ENCODE measurements at regions not wholly inside any gene's neighbourhood (a gene's known extent, or its start where the extent isn't known, plus 50 kb on each side); places are given as distances from the start of the nearest gene placed in this dataset.
"Not testable (repeated sequence)": the region's sequence is repeated elsewhere in the genome, so short reads cannot be mapped to it uniquely, and the experiment has no call there.

DNA sequence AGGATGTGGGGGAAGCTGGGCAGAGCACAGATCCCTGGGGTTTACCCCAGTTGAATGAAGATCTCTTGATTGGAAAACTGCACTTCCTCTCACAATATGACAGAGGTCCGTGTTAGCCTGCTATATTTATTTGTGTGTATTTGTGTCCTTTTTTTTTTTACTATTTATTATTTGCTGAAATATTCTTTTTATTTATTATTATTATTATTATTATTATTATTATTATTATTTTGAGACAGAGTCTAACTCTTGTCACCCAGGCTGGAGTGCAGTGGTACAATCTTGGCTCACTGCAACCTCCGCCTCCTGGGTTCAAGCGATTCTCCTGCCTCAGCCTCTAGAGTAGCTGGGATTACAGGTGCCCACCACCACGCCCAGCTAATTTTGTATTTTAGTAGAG lies 84.0 kb upstream of the USP29 start:
- H3K14ac ChIP-seq (ENCODE audit: insufficient read length); H2BK15ac ChIP-seq (ENCODE audit: low read length); CTCF ChIA-PET (ENCODE audit: partially characterized antibody); H2BK5ac ChIP-seq (ENCODE audit: low read depth, low read length); H4K5ac ChIP-seq (ENCODE audit: insufficient read length, low read depth, low read length); H4K8ac ChIP-seq (ENCODE audit: extremely low read depth, insufficient read depth, low read length); FAIRE-seq; H3K56ac ChIP-seq (replicated peaks; ENCODE audit: insufficient read length, low read depth, low read length); H2BK120ac ChIP-seq (replicated peaks; ENCODE audit: low read depth, low read length); H3K27ac ChIP-seq (ENCODE audit: low read depth, low read length); H2AFZ ChIP-seq (ENCODE audit: low read length); H3K4me1 ChIP-seq (replicated peaks in 1 of 4; ENCODE audit: control insufficient read depth in 3 of 4, insufficient read depth in 4 of 4, low read length in 3 of 4); H3K79me1 ChIP-seq (ENCODE audit: low read depth, low read length); DNase-seq (ENCODE audit: low read depth in 1 of 2, low spot score in 2 of 2); H3K36me3 ChIP-seq (ENCODE audit: control insufficient read depth in 2 of 4, insufficient read depth in 4 of 4, low read length in 3 of 4); H3K18ac ChIP-seq (ENCODE audit: extremely low read depth, low read length); H3K79me2 ChIP-seq (ENCODE audit: control insufficient read depth in 1 of 2, insufficient read depth in 2 of 2, low read length in 2 of 2); H3K4me3 ChIP-seq (ENCODE audit: extremely low read depth in 1 of 4, insufficient read depth in 2 of 4, low read depth in 3 of 4, low read length in 4 of 4); H4K91ac ChIP-seq (replicated peaks; ENCODE audit: insufficient read length, low read length); POLR2A ChIA-PET (ENCODE audit: partially characterized antibody); H3K9ac ChIP-seq (replicated peaks in 1 of 4; ENCODE audit: extremely low read depth in 1 of 4, low read depth in 3 of 4, low read length in 3 of 4); H3K27me3 ChIP-seq (replicated peaks in 1 of 4; ENCODE audit: control insufficient read depth in 3 of 4, extremely low read depth in 1 of 4, insufficient read depth in 3 of 4, low read length in 3 of 4); H2BK20ac ChIP-seq (ENCODE audit: low read length); H3K23ac ChIP-seq (ENCODE audit: insufficient read length); H4K20me1 ChIP-seq (replicated peaks in 1 of 2; ENCODE audit: control insufficient read depth in 1 of 2, insufficient read depth in 2 of 2, low read length in 2 of 2); H2AK5ac ChIP-seq (ENCODE audit: low read depth, low read length); H3K23me2 ChIP-seq (ENCODE audit: low read depth, low read length); H3K4me2 ChIP-seq (ENCODE audit: insufficient read depth in 1 of 2, low read depth in 2 of 2, low read length in 2 of 2); H3K4ac ChIP-seq (replicated peaks; ENCODE audit: insufficient read length, low read depth, low read length); H2BK12ac ChIP-seq (ENCODE audit: low read depth, low read length): not testable (repeated sequence)
- H3K9me3 ChIP-seq (ENCODE audit: insufficient read depth in 2 of 2, low read depth in 1 of 2, low read length in 1 of 2) = peaks cover 59 to 63% of the 10 kb centered on the region in 2 experiments
- WGBS, 2 experiments (ENCODE audit: extremely low coverage in 1 of 2, insufficient coverage in 1 of 2, insufficient read length in 1 of 2, insufficient replicate concordance in 2 of 2, low coverage in 1 of 2, low lambda C conversion rate in 2 of 2, missing lambda C conversion rate in 1 of 2) = 74% methylated on average over 4 of the region's 4 CpGs; no CpG with 5 or more reads in 1 of the 2 experiments
